IPS-18c (cell line): ENCODE measurements at regions not wholly inside any gene's neighbourhood (a gene's known extent, or its start where the extent isn't known, plus 50 kb on each side); places are given as distances from the start of the nearest gene placed in this dataset.
"Not testable (repeated sequence)": the region's sequence is repeated elsewhere in the genome, so short reads cannot be mapped to it uniquely, and the experiment has no call there.

Source experiments
- H3K4me3 ChIP-seq: 2 replicates; pipeline ENCODE4 v1.7.0; 2013; ENCODE audit warnings: low read depth, mild to moderate bottlenecking, low read length, moderate library complexity; ENCODE audit not compliant: insufficient read depth
- H3K9me3 ChIP-seq: one replicate; pipeline ENCODE4 v1.6.1; 2013; ENCODE audit warnings: mild to moderate bottlenecking, low read length, moderate library complexity; ENCODE audit not compliant: control insufficient read depth, insufficient read depth

GRCh38 chr7:92953657-92954056 lies 117.3 kb upstream of the CDK6 start:
- Histone ChIP-seq H3K9me3 (no peaks in the 10 kb centered on the region), H3K4me3 (no peak overlapping the region)

- no peaks in the 10 kb centered on the region for H3K9me3 ChIP-seq
- H3K4me3 ChIP-seq, result no peak overlapping the region
Observed at GRCh38 chr7:92949748-92950147, 113.4 kb upstream of the CDK6 start.

- Histone ChIP-seq H3K9me3 (no peaks in the 10 kb centered on the region), H3K4me3 (no peak overlapping the region)
Observed at GRCh38 chr7:92945840-92946239, 109.5 kb upstream of the CDK6 start.

GRCh38 chr7:92944633-92945032 lies 108.3 kb upstream of the CDK6 start:
- no peaks in the 10 kb centered on the region for H3K9me3 ChIP-seq
- no peak overlapping the region for H3K4me3 ChIP-seq

GRCh38 chr7:92942706-92943105 lies 106.3 kb upstream of the CDK6 start:
- not testable (repeated sequence) for H3K9me3 ChIP-seq, H3K4me3 ChIP-seq

- Histone ChIP-seq H3K4me3 (no peak overlapping the region), H3K9me3 (no peaks in the 10 kb centered on the region)
Observed at GRCh38 chr7:92939666-92940360, 103.4 kb upstream of the CDK6 start.

- H3K9me3 ChIP-seq, result no peaks in the 10 kb centered on the region
- no peak overlapping the region for H3K4me3 ChIP-seq
Observed at GRCh38 chr7:92934096-92934495, 97.7 kb upstream of the CDK6 start.

GRCh38 chr7:92932450-92932849 lies 96.1 kb upstream of the CDK6 start:
- Histone ChIP-seq H3K4me3 (no peak overlapping the region), H3K9me3 (no peaks in the 10 kb centered on the region)

- Histone ChIP-seq H3K9me3 (no peaks in the 10 kb centered on the region), H3K4me3 (no peak overlapping the region)
Observed at GRCh38 chr7:92930404-92930803, 94.0 kb upstream of the CDK6 start.

GRCh38 chr7:92926697-92927044 lies 90.3 kb upstream of the CDK6 start:
- no peak overlapping the region for H3K4me3 ChIP-seq
- H3K9me3 ChIP-seq, result no peaks in the 10 kb centered on the region

GRCh38 chr7:92925876-92926696 lies 89.7 kb upstream of the CDK6 start:
- H3K9me3 ChIP-seq, result no peaks in the 10 kb centered on the region
- no peak overlapping the region for H3K4me3 ChIP-seq

GRCh38 chr7:92924800-92925199 lies 88.4 kb upstream of the CDK6 start:
- no peaks in the 10 kb centered on the region for H3K9me3 ChIP-seq

GRCh38 chr7:92917230-92917629 lies 80.9 kb upstream of the CDK6 start:
- Histone ChIP-seq H3K9me3 (peaks cover 2% of the 10 kb centered on the region), H3K4me3 (no peak overlapping the region)

More at GRCh38 chr7:92924800-92925199, 88.4 kb upstream of the CDK6 start:
- H3K4me3 ChIP-seq, result no peak overlapping the region

GRCh38 chr7:92916770-92917224 lies 80.4 kb upstream of the CDK6 start:
- H3K9me3 ChIP-seq, result peaks cover 2% of the 10 kb centered on the region
- H3K4me3 ChIP-seq, result no peak overlapping the region

GRCh38 chr7:92915348-92915747 lies 79.0 kb upstream of the CDK6 start:
- peaks cover 2% of the 10 kb centered on the region for H3K9me3 ChIP-seq

GRCh38 chr7:92914645-92915044 lies 78.3 kb upstream of the CDK6 start:
- H3K9me3 ChIP-seq, result peaks cover 2% of the 10 kb centered on the region

More at GRCh38 chr7:92915348-92915747, 79.0 kb upstream of the CDK6 start:
- no peak overlapping the region for H3K4me3 ChIP-seq

GRCh38 chr7:92913849-92914248 lies 77.5 kb upstream of the CDK6 start:
- Histone ChIP-seq H3K9me3 (peaks cover 2% of the 10 kb centered on the region), H3K4me3 (no peak overlapping the region)

More at GRCh38 chr7:92914645-92915044, 78.3 kb upstream of the CDK6 start:
- H3K4me3 ChIP-seq, result no peak overlapping the region

GRCh38 chr7:92910976-92911375 lies 74.6 kb upstream of the CDK6 start:
- H3K4me3 ChIP-seq, result no peak overlapping the region
- H3K9me3 ChIP-seq, result peaks cover 2% of the 10 kb centered on the region
